Chondrocyte (in vitro differentiated cells): ENCODE measurements at regions not wholly inside any gene's neighbourhood (a gene's known extent, or its start where the extent isn't known, plus 50 kb on each side); places are given as distances from the start of the nearest gene placed in this dataset.

ENCODE experiments used
- DNase-seq: peaks from one replicate; pipeline ENCODE4 v3.0.0; 2021; ENCODE audit warnings: mixed read lengths, low spot score
- H3K27ac Mint-ChIP-seq: one replicate; pipeline ENCODE4 v1.8.0; 2021; ENCODE audit warnings: mild to moderate bottlenecking, moderate library complexity, mixed read lengths; ENCODE audit not compliant: unreplicated experiment
- H3K27me3 Mint-ChIP-seq: 2 replicates; pipeline ENCODE4 v1.8.0; 2021; ENCODE audit warnings: low read depth, mixed read lengths
- H3K36me3 Mint-ChIP-seq: 2 replicates; pipeline ENCODE4 v1.8.0; 2021; ENCODE audit warnings: low read depth, mixed read lengths
- H3K4me1 Mint-ChIP-seq: 2 replicates; pipeline ENCODE4 v1.8.0; 2021; ENCODE audit warnings: low read depth, mild to moderate bottlenecking, mixed read lengths
- H3K4me3 Mint-ChIP-seq: one replicate; pipeline ENCODE4 v1.8.0; 2021; ENCODE audit warnings: mild to moderate bottlenecking, moderate library complexity, mixed read lengths; ENCODE audit not compliant: unreplicated experiment
- H3K9me3 Mint-ChIP-seq: 2 replicates; pipeline ENCODE4 v1.8.0; 2021; ENCODE audit warnings: low read depth, mixed read lengths
- CTCF ChIP-seq: fragments of 200-600 bp; sonication (generic); IDR thresholded peaks from 2 replicates; pipeline ENCODE4 v1.5.0; 2021; ENCODE audit warnings: antibody characterized with exemption, mild to moderate bottlenecking, moderate library complexity

- Mint-ChIP-seq H3K9me3 (peaks cover 2% of the 10 kb centered on the region), H3K4me3 (no peak overlapping the region), H3K27ac (no peak overlapping the region), H3K4me1 (no peaks in the 10 kb centered on the region), H3K36me3 (no peaks in the 10 kb centered on the region), H3K27me3 (no peaks in the 10 kb centered on the region)
- DNase-seq, result no peak
- TF ChIP-seq CTCF, result no peak
Observed at GRCh38 chr15:95584088-95584487, 746.4 kb upstream of the NR2F2 start.

GRCh38 chr15:95588056-95588455 is 742.4 kb upstream of the NR2F2 start:
- TF ChIP-seq CTCF, result no peak
- H3K27me3 Mint-ChIP-seq, result no peaks in the 10 kb centered on the region
- no peak for DNase-seq
- no peak overlapping the region for H3K4me3 Mint-ChIP-seq
- H3K4me1 Mint-ChIP-seq, result peaks cover 4% of the 10 kb centered on the region
- H3K27ac Mint-ChIP-seq, result no peak overlapping the region
- peaks cover 2% of the 10 kb centered on the region for H3K9me3 Mint-ChIP-seq
- H3K36me3 Mint-ChIP-seq, result no peaks in the 10 kb centered on the region

GRCh38 chr15:95590533-95591044 is 739.9 kb upstream of the NR2F2 start:
- H3K27ac Mint-ChIP-seq, result no peak overlapping the region
- H3K9me3 Mint-ChIP-seq, result no peaks in the 10 kb centered on the region
- TF ChIP-seq CTCF, result no peak
- no peaks in the 10 kb centered on the region for H3K27me3 Mint-ChIP-seq
- H3K4me3 Mint-ChIP-seq, result no peak overlapping the region
- DNase-seq, result no peak
- peaks cover 4% of the 10 kb centered on the region for H3K4me1 Mint-ChIP-seq
- H3K36me3 Mint-ChIP-seq, result no peaks in the 10 kb centered on the region

- Mint-ChIP-seq H3K4me3 (no peak overlapping the region), H3K9me3 (no peaks in the 10 kb centered on the region), H3K27ac (no peak overlapping the region), H3K27me3 (no peaks in the 10 kb centered on the region), H3K4me1 (peaks cover 4% of the 10 kb centered on the region), H3K36me3 (no peaks in the 10 kb centered on the region)
- no peak for TF ChIP-seq CTCF
- DNase-seq, result no peak
Observed at GRCh38 chr15:95591270-95591669, 739.2 kb upstream of the NR2F2 start.

GRCh38 chr15:95591886-95592285 is 738.6 kb upstream of the NR2F2 start:
- Mint-ChIP-seq H3K36me3 (no peaks in the 10 kb centered on the region), H3K27me3 (no peaks in the 10 kb centered on the region), H3K4me1 (peaks cover 10% of the 10 kb centered on the region), H3K4me3 (no peak overlapping the region), H3K9me3 (no peaks in the 10 kb centered on the region), H3K27ac (no peak overlapping the region)
- no peak for DNase-seq
- no peak for TF ChIP-seq CTCF
